ENCODE measurements at regions not wholly inside any gene's neighbourhood (a gene's known extent, or its start where the extent isn't known, plus 50 kb on each side); places are given as distances from the start of the nearest gene placed in this dataset.

DNA sequence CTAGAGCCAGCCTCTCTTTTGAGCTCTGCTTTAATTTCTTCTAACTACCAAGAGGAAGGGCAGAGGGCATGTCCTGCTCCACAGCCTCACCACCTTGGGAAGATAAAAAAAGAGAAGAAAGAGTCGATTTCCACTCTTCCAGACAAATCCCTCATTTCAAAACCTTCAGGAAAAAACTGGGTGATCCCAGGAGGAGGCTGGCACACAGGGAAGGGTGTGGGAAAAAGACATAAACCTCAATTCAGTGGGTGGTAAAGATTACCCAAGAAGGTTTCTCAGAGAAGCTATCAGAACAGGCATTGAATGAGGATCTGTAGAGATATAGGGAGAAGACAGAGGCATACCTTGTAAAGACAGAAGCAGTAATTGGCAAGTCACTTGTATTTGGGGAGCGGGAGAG, 79.9 kb upstream of the CRHR1 start:
- WGBS, 2 donors = 54 to 55% methylated on average over 2 of the region's 2 CpGs

DNA sequence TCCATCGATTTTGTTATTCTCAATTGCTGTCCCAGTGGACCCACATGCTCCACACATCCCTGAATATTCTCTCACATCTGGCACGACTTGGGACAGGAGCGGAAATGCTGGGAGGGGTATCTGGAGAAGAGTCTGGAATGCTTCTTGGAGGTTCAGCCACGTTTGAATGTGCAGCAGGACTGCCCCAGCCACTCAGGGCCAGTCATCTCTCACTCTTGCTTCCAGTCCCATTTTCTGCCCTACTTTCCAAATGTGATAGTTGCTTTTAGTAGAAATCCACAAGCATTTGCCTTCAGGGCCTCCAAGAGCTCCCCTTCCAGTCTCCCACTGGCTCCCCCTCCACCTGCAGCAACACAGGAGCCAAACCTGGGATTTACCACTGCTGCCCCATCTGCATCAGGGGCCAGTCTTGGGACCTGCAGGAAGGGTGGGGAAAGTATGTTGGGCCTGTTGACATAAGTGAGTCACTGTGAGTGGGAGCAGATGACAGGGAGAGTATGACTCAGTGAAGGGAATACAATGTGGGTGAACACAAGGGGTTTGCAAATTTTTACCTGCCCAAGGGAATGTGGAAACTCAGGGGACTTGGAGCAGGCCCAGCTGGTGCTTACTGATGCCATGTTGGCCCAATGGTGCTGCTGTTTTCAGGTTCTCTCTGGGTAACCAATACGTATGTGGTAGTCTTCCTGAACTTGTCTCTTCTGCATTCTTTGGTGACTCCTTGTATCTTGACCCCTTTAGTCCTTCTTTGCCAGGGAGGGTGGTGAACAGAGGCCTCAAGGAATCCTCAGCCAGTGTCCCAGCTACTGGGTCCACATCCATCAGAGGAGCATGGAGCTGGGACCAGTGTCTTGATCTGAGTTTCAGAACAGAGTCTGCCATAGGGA, 78.8 kb upstream of the CRHR1 start:
- WGBS, 2 donors = 52 to 53% methylated on average over 5 of the region's 5 CpGs
- Histone ChIP-seq H3K27ac (no peak overlapping the region), H3K4me1 (no peaks in the 10 kb centered on the region), H3K27me3 (peaks cover 0 to 43% (median 26%) of the 10 kb centered on the region in 7 donors), H3K4me3 (no peak overlapping the region), H3K9me3 (no peaks in the 10 kb centered on the region), H3K36me3 (no peaks in the 10 kb centered on the region)
- no peak for DNase-seq
- TF ChIP-seq, protein P1, sequence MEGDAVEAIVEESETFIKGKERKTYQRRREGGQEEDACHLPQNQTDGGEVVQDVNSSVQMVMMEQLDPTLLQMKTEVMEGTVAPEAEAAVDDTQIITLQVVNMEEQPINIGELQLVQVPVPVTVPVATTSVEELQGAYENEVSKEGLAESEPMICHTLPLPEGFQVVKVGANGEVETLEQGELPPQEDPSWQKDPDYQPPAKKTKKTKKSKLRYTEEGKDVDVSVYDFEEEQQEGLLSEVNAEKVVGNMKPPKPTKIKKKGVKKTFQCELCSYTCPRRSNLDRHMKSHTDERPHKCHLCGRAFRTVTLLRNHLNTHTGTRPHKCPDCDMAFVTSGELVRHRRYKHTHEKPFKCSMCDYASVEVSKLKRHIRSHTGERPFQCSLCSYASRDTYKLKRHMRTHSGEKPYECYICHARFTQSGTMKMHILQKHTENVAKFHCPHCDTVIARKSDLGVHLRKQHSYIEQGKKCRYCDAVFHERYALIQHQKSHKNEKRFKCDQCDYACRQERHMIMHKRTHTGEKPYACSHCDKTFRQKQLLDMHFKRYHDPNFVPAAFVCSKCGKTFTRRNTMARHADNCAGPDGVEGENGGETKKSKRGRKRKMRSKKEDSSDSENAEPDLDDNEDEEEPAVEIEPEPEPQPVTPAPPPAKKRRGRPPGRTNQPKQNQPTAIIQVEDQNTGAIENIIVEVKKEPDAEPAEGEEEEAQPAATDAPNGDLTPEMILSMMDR (IDR thresholded peaks at IDR 0.05) = no peak
- no peak for ATAC-seq
- intact Hi-C loops (cut with DNase I) = no loop called here

More for the DNA sequence above, 79.9 kb upstream of the CRHR1 start:
- ATAC-seq (no peak), DNase-seq (no peak)
- intact Hi-C loops (cut with DNase I) = no loop called here
- no peaks in the 10 kb centered on the region for H3K36me3 ChIP-seq
- no peak overlapping the region for H3K4me3 ChIP-seq
- no peaks in the 10 kb centered on the region for H3K4me1 ChIP-seq
- H3K27me3 ChIP-seq = peaks cover 0 to 35% (median 19%) of the 10 kb centered on the region in 7 donors
- TF ChIP-seq, protein P1 (IDR thresholded peaks at IDR 0.05) = no peak
- H3K9me3 ChIP-seq = no peaks in the 10 kb centered on the region
- H3K27ac ChIP-seq = no peak overlapping the region

- TF ChIP-seq, protein P1 (IDR thresholded peaks at IDR 0.05) = no peak
- no peaks in the 10 kb centered on the region for H3K36me3 ChIP-seq
- WGBS, 2 donors = 68 to 74% methylated on average over 3 of the region's 3 CpGs
- intact Hi-C loops (cut with DNase I) = no loop called here
- ATAC-seq (no peak), DNase-seq (no peak)
- H3K4me3 ChIP-seq = no peak overlapping the region
- no peaks in the 10 kb centered on the region for H3K4me1 ChIP-seq
- no peak overlapping the region for H3K27ac ChIP-seq
- no peaks in the 10 kb centered on the region for H3K9me3 ChIP-seq
- peaks cover 0 to 43% (median 23%) of the 10 kb centered on the region in 7 donors for H3K27me3 ChIP-seq
These were observed 78.1 kb upstream of the CRHR1 start for GRCh38 chr17:45706033-45706432.

- 66 to 69% methylated on average over 5 of the region's 5 CpGs for WGBS, 2 donors
- ATAC-seq = no peak
- Histone ChIP-seq H3K27me3 (peaks cover 0 to 42% (median 12%) of the 10 kb centered on the region in 7 donors), H3K9me3 (no peaks in the 10 kb centered on the region), H3K27ac (no peak overlapping the region), H3K36me3 (no peaks in the 10 kb centered on the region), H3K4me3 (no peak overlapping the region), H3K4me1 (no peaks in the 10 kb centered on the region)
- no peak for DNase-seq
- intact Hi-C loops (cut with DNase I) = no loop called here
- TF ChIP-seq, protein P1 (IDR thresholded peaks at IDR 0.05) = no peak
These were observed 75.3 kb upstream of the CRHR1 start for GRCh38 chr17:45708707-45709290.

Measured in heart right ventricle (tissue), 16 donors.